ENCODE measurements at regions not wholly inside any gene's neighbourhood (a gene's known extent, or its start where the extent isn't known, plus 50 kb on each side); places are given as distances from the start of the nearest gene placed in this dataset.

GRCh38 chr6:84623956-84624680 is 140.3 kb downstream of the TBX18 start:
- TF ChIP-seq FOXP2 (optimal IDR thresholded peaks at IDR 0.05; ENCODE audit: control extremely low read depth, extremely low read length, insufficient read depth) (no peak), EZH2 (IDR thresholded peaks at IDR 0.05) (no peak)

Data from SK-N-MC (cell line).